AG10803 (cell line): ENCODE measurements at regions not wholly inside any gene's neighbourhood (a gene's known extent, or its start where the extent isn't known, plus 50 kb on each side); places are given as distances from the start of the nearest gene placed in this dataset.

Source experiments
- DNase-seq: peaks from one replicate; pipeline ENCODE4 v3.0.0; 2010; ENCODE audit warnings: low read depth
- H3K4me3 ChIP-seq: 2 replicates; pipeline ENCODE4 v1.5.1; 2011; ENCODE audit warnings: mild to moderate bottlenecking, low read length, control low read depth
- CTCF ChIP-seq: conservative IDR thresholded peaks from 2 replicates; pipeline ENCODE4 v1.5.1; 2011; ENCODE audit warnings: mild to moderate bottlenecking, low read length, control low read depth, inconsistent platforms

GRCh38 chr2:13923823-13924222 is 708.7 kb upstream of the LRATD1 start:
- DNase-seq: no peak
- no peak for TF ChIP-seq CTCF
- no peak overlapping the region for H3K4me3 ChIP-seq

- DNase-seq: no peak
- H3K4me3 ChIP-seq: no peak overlapping the region
- TF ChIP-seq CTCF: no peak
These were observed 690.4 kb upstream of the LRATD1 start for GRCh38 chr2:13942111-13942510.

GRCh38 chr2:13950761-13951160 is 681.8 kb upstream of the LRATD1 start:
- no peak overlapping the region for H3K4me3 ChIP-seq
- no peak for DNase-seq
- TF ChIP-seq CTCF: no peak

- TF ChIP-seq CTCF: no peak
- H3K4me3 ChIP-seq: no peak overlapping the region
- DNase-seq: no peak
These were observed 663.7 kb upstream of the LRATD1 start for GRCh38 chr2:13968811-13969210.

GRCh38 chr2:13986119-13986720 is 646.3 kb upstream of the LRATD1 start:
- H3K4me3 ChIP-seq: no peak overlapping the region
- TF ChIP-seq CTCF: no peak
- DNase-seq: no peak

- no peak for TF ChIP-seq CTCF
- H3K4me3 ChIP-seq: no peak overlapping the region
- DNase-seq: no peak
These were observed 636.0 kb upstream of the LRATD1 start for GRCh38 chr2:13996527-13996926.

- no peak overlapping the region for H3K4me3 ChIP-seq
- no peak for TF ChIP-seq CTCF
- DNase-seq: no peak
These were observed 621.3 kb upstream of the LRATD1 start for GRCh38 chr2:14011190-14011589.
